ENCODE measurements at regions not wholly inside any gene's neighbourhood (a gene's known extent, or its start where the extent isn't known, plus 50 kb on each side); places are given as distances from the start of the nearest gene placed in this dataset.

- H2AFZ ChIP-seq (ENCODE audit: low read depth, low read length) = no peak overlapping the region
- BruUV-seq (replicated peaks) = no TSS peak
- peaks cover 0 to 3% of the 10 kb centered on the region in 2 experiments for H3K27me3 ChIP-seq (ENCODE audit: control insufficient read depth in 2 of 2, insufficient read depth in 2 of 2, low read length in 2 of 2)
- H3K9me3 ChIP-seq (replicated peaks; ENCODE audit: control insufficient read depth, insufficient read depth, low read length) = no peaks in the 10 kb centered on the region
- H3K9ac ChIP-seq (replicated peaks; ENCODE audit: extremely low read depth, insufficient read depth, low read length) = no peak overlapping the region
- H4K20me1 ChIP-seq (replicated peaks; ENCODE audit: control insufficient read depth, extremely low read depth, insufficient read depth, low read length) = no peaks in the 10 kb centered on the region
- no peaks in the 10 kb centered on the region for H3K4me1 ChIP-seq (ENCODE audit: control insufficient read depth, extremely low read depth, insufficient read depth, low read length)
- POLR2A ChIA-PET = no interaction called here
- no peaks in the 10 kb centered on the region for H3K79me2 ChIP-seq (ENCODE audit: control insufficient read depth, insufficient read depth, low read length)
- DNase-seq (ENCODE audit: low read depth, low spot score) (no peak), FAIRE-seq (no peak)
- intact Hi-C loops (cut with micrococcal nuclease) (no loop called here), dilution Hi-C loops (cut with MboI; ENCODE audit: extremely low pct_ligation_motif_present, low sequenced_read_pairs) (no loop called here)
- no peak overlapping the region for H3K4me2 ChIP-seq (ENCODE audit: insufficient read depth, low read length)
- no peaks in the 10 kb centered on the region for H3K36me3 ChIP-seq (ENCODE audit: control insufficient read depth in 2 of 2, extremely low read depth in 1 of 2, insufficient read depth in 2 of 2, low read length in 2 of 2)
- no peaks in the 10 kb centered on the region for H3K9me1 ChIP-seq (replicated peaks; ENCODE audit: control insufficient read depth, extremely low read depth, insufficient read depth, low read length)
- no peak overlapping the region for H3K27ac ChIP-seq (ENCODE audit: insufficient read depth, low read depth, low read length)
- no peak overlapping the region for H3K4me3 ChIP-seq (replicated peaks in 1 of 3; ENCODE audit: insufficient read depth in 1 of 3, low read depth in 1 of 3, low read length in 3 of 3)
- no peak for TF ChIP-seq JUN (IDR thresholded peaks at IDR 0.05; ENCODE audit: borderline replicate concordance, insufficient read depth, insufficient read length, low read depth)
- TF ChIP-seq EZH2 (IDR thresholded peaks at IDR 0.05; ENCODE audit: borderline replicate concordance, low read depth, low read length, severe bottlenecking) = no peak
- no peak for TF ChIP-seq FOS (IDR thresholded peaks at IDR 0.05; ENCODE audit: borderline replicate concordance, insufficient read depth, low read length)
- TF ChIP-seq POLR2A (IDR thresholded peaks at IDR 0.05; ENCODE audit: low read depth, low read length) = no peak
- TF ChIP-seq GATA2 (IDR thresholded peaks at IDR 0.05; ENCODE audit: insufficient read depth, insufficient read length, low read depth, low read length) = no peak
- no peak for TF ChIP-seq MYC (IDR thresholded peaks at IDR 0.05; ENCODE audit: low read depth, low read length)
- TF ChIP-seq, protein P1, sequence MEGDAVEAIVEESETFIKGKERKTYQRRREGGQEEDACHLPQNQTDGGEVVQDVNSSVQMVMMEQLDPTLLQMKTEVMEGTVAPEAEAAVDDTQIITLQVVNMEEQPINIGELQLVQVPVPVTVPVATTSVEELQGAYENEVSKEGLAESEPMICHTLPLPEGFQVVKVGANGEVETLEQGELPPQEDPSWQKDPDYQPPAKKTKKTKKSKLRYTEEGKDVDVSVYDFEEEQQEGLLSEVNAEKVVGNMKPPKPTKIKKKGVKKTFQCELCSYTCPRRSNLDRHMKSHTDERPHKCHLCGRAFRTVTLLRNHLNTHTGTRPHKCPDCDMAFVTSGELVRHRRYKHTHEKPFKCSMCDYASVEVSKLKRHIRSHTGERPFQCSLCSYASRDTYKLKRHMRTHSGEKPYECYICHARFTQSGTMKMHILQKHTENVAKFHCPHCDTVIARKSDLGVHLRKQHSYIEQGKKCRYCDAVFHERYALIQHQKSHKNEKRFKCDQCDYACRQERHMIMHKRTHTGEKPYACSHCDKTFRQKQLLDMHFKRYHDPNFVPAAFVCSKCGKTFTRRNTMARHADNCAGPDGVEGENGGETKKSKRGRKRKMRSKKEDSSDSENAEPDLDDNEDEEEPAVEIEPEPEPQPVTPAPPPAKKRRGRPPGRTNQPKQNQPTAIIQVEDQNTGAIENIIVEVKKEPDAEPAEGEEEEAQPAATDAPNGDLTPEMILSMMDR (IDR thresholded peaks at IDR 0.05; ENCODE audit: extremely low read depth in 1 of 2, insufficient read depth in 1 of 2, low read depth in 1 of 2, low read length in 2 of 2) = no peak
- CTCF ChIA-PET = interaction anchor here (1.8 kb wide), 1 partner anchor 40 kb away, joined by 5 read pairs; no protein-coding TSS in a partner anchor
Measured at GRCh38 chr7:35749556-35749955, 51.3 kb upstream of the SEPTIN7 start.

Data from endothelial cell of umbilical vein (primary cell).